Mucosa of descending colon (tissue), 3 donors: ENCODE measurements at regions not wholly inside any gene's neighbourhood (a gene's known extent, or its start where the extent isn't known, plus 50 kb on each side); places are given as distances from the start of the nearest gene placed in this dataset.

Source experiments
- ATAC-seq: fragments of 200-7000 bp; cut with Tn5 transposase; one replicate; pipeline ENCODE4 v1.9.1; 2020; ENCODE audit warnings: mild to moderate bottlenecking, moderate library complexity
- DNase-seq, 3 donors: peaks; one replicate each; pipeline ENCODE4 v3.0.0-alpha.2; 2020
- H3K36me3 ChIP-seq: fragments of 200-600 bp; one replicate; pipeline ENCODE4 v1.8.0; 2021; ENCODE audit warnings: low read depth, mild to moderate bottlenecking
- H3K4me1 ChIP-seq: fragments of 200-600 bp; one replicate; pipeline ENCODE4 v1.8.0; 2021; ENCODE audit warnings: low read depth, mild to moderate bottlenecking
- H3K4me3 ChIP-seq: fragments of 200-600 bp; one replicate; pipeline ENCODE4 v1.8.0; 2021; ENCODE audit warnings: mild to moderate bottlenecking
- H3K9me3 ChIP-seq: fragments of 200-600 bp; one replicate; pipeline ENCODE4 v1.8.0; 2021; ENCODE audit warnings: mild to moderate bottlenecking
- CTCF ChIP-seq: fragments of 200-600 bp; IDR thresholded peaks from one replicate; pipeline ENCODE4 v1.8.0; 2022; ENCODE audit warnings: antibody characterized with exemption, mild to moderate bottlenecking
- intact Hi-C, 2 donors: fragments of 100-400 bp; cut with DNase I in 1 of 2; cut with micrococcal nuclease in 1 of 2; formaldehyde crosslinking; loops; one replicate each; pipeline versions ENCODE4 v1.11.0 to v1.11.1; 2022; cut with DNase I, micrococcal nuclease
- donor health status: DM: no; HTN: no; CAD: no; lungs with moderate emphysema.
- donor health status: DM: no; HTN: no; CAD: no.
- donor health status: DM: no; HTN: yes; CAD: no.

GRCh38 chr14:44634692-44635091 lies 127.6 kb upstream of the FSCB start:
- Histone ChIP-seq H3K4me1 (no peaks in the 10 kb centered on the region), H3K36me3 (no peaks in the 10 kb centered on the region), H3K4me3 (no peak overlapping the region), H3K9me3 (no peaks in the 10 kb centered on the region)
- intact Hi-C loops, result no loop called here
- DNase-seq (no peak), ATAC-seq (no peak)
- TF ChIP-seq CTCF, result no peak

GRCh38 chr14:44626423-44626822 lies 119.3 kb upstream of the FSCB start:
- H3K9me3 ChIP-seq, result no peaks in the 10 kb centered on the region
- peak; percentile 73 for ATAC-seq
- H3K4me3 ChIP-seq, result no peak overlapping the region
- H3K4me1 ChIP-seq, result no peaks in the 10 kb centered on the region
- intact Hi-C loops, result no loop called here
- no peak for DNase-seq
- H3K36me3 ChIP-seq, result no peaks in the 10 kb centered on the region
- TF ChIP-seq CTCF, result no peak

- ATAC-seq, result no peak
- no peak for DNase-seq
- intact Hi-C loops, result no loop called here
- H3K9me3 ChIP-seq, result no peaks in the 10 kb centered on the region
- no peak overlapping the region for H3K4me3 ChIP-seq
- H3K4me1 ChIP-seq, result no peaks in the 10 kb centered on the region
- H3K36me3 ChIP-seq, result no peaks in the 10 kb centered on the region
- TF ChIP-seq CTCF, result no peak
These were observed 118.0 kb upstream of the FSCB start for GRCh38 chr14:44625098-44625497.

GRCh38 chr14:44620121-44621019 lies 113.3 kb upstream of the FSCB start:
- intact Hi-C loops, result no loop called here
- Histone ChIP-seq H3K4me3 (no peak overlapping the region), H3K4me1 (no peaks in the 10 kb centered on the region), H3K9me3 (no peaks in the 10 kb centered on the region), H3K36me3 (no peaks in the 10 kb centered on the region)
- no peak for TF ChIP-seq CTCF
- ATAC-seq, result no peak
- DNase-seq, result no peak

- no peaks in the 10 kb centered on the region for H3K36me3 ChIP-seq
- no peak for DNase-seq
- H3K4me3 ChIP-seq, result no peak overlapping the region
- no peak for ATAC-seq
- no peaks in the 10 kb centered on the region for H3K9me3 ChIP-seq
- intact Hi-C loops, result no loop called here
- TF ChIP-seq CTCF, result no peak
- H3K4me1 ChIP-seq, result no peaks in the 10 kb centered on the region
These were observed 109.1 kb upstream of the FSCB start for GRCh38 chr14:44616204-44616603.
